Neural progenitor cell (in vitro differentiated cells): ENCODE measurements at regions not wholly inside any gene's neighbourhood (a gene's known extent, or its start where the extent isn't known, plus 50 kb on each side); places are given as distances from the start of the nearest gene placed in this dataset.

ENCODE experiments used
- CTCF ChIP-seq: fragments of 200-600 bp; sonication (generic); IDR thresholded peaks from 2 replicates; pipeline ENCODE4 v1.5.1; 2017; ENCODE audit warnings: antibody characterized with exemption, mild to moderate bottlenecking
- EZH2 ChIP-seq: fragments of 200-600 bp; sonication (generic); IDR thresholded peaks from 2 replicates; pipeline ENCODE4 v1.6.1; 2017; ENCODE audit warnings: antibody characterized with exemption, mild to moderate bottlenecking, moderate library complexity

DNA sequence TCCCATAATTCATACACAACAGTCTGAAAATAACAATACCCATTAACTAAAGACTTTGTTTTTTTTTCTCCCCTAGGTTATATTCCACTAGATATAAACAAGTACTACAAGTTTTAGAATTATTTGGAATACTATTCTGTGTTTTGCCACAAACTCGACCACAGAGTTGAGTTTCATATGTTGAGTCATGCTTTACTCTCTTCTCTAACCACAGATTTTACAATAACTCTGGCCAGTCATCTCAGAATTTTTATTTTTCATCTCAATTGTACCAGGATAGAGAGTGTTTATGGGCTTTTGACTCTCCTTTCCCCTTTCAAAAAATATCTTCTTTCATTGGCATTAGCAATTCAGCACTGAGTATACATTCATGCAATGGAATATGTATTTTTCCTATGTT lies 348.7 kb upstream of the GALNT5 start:
- TF ChIP-seq CTCF, result no peak
- TF ChIP-seq EZH2, result no peak
